ENCODE measurements at regions not wholly inside any gene's neighbourhood (a gene's known extent, or its start where the extent isn't known, plus 50 kb on each side); places are given as distances from the start of the nearest gene placed in this dataset.

GRCh38 chr11:92770419-92770818 lies 199.0 kb upstream of the MTNR1B start:
- no peak for TF ChIP-seq CTCF (IDR thresholded peaks at IDR 0.05; ENCODE audit: insufficient read depth, low read length, poor library complexity, severe bottlenecking)
- H3K27ac ChIP-seq (ENCODE audit: low read depth, low read length): no peak overlapping the region
- no peaks in the 10 kb centered on the region for H3K36me3 ChIP-seq (ENCODE audit: low read length)
- H3K4me2 ChIP-seq (ENCODE audit: low read depth, low read length, poor library complexity, severe bottlenecking): no peak overlapping the region
- no peaks in the 10 kb centered on the region for H3K27me3 ChIP-seq (ENCODE audit: low read length)
- H2AFZ ChIP-seq (ENCODE audit: low read depth, low read length, severe bottlenecking): no peak overlapping the region
- H3F3A ChIP-seq (ENCODE audit: insufficient read depth): no peaks in the 10 kb centered on the region
- H3K4me3 ChIP-seq (ENCODE audit: insufficient read depth, low read length, poor library complexity, severe bottlenecking): no peak overlapping the region
- no peaks in the 10 kb centered on the region for H3K9me3 ChIP-seq (ENCODE audit: insufficient read depth, low read length)
- H3K9me2 ChIP-seq (replicated peaks; ENCODE audit: insufficient read depth, low read length): no peaks in the 10 kb centered on the region
- no peaks in the 10 kb centered on the region for H4K20me1 ChIP-seq (ENCODE audit: low read depth, low read length)
- no peak overlapping the region for H3K9ac ChIP-seq (ENCODE audit: low read length)
- no peaks in the 10 kb centered on the region for H3K79me2 ChIP-seq (ENCODE audit: insufficient read depth, low read length)

- no peaks in the 10 kb centered on the region for H4K20me1 ChIP-seq (ENCODE audit: low read depth, low read length)
- no peaks in the 10 kb centered on the region for H3K27me3 ChIP-seq (ENCODE audit: low read length)
- H3K9me2 ChIP-seq (replicated peaks; ENCODE audit: insufficient read depth, low read length): no peaks in the 10 kb centered on the region
- no peak overlapping the region for H3K4me2 ChIP-seq (ENCODE audit: low read depth, low read length, poor library complexity, severe bottlenecking)
- no peaks in the 10 kb centered on the region for H3K79me2 ChIP-seq (ENCODE audit: insufficient read depth, low read length)
- no peaks in the 10 kb centered on the region for H3K9me3 ChIP-seq (ENCODE audit: insufficient read depth, low read length)
- no peak overlapping the region for H3K4me3 ChIP-seq (ENCODE audit: insufficient read depth, low read length, poor library complexity, severe bottlenecking)
- H2AFZ ChIP-seq (ENCODE audit: low read depth, low read length, severe bottlenecking): no peak overlapping the region
- no peaks in the 10 kb centered on the region for H3F3A ChIP-seq (ENCODE audit: insufficient read depth)
- H3K27ac ChIP-seq (ENCODE audit: low read depth, low read length): no peak overlapping the region
- no peak overlapping the region for H3K9ac ChIP-seq (ENCODE audit: low read length)
- no peak for TF ChIP-seq CTCF (IDR thresholded peaks at IDR 0.05; ENCODE audit: insufficient read depth, low read length, poor library complexity, severe bottlenecking)
- TF ChIP-seq EZH2phosphoT487 (conservative IDR thresholded peaks at IDR 0.05; ENCODE audit: low read length): no peak
- no peaks in the 10 kb centered on the region for H3K36me3 ChIP-seq (ENCODE audit: low read length)
Observed at GRCh38 chr11:92770981-92771380, 198.5 kb upstream of the MTNR1B start.

GRCh38 chr11:92771701-92772100 lies 197.8 kb upstream of the MTNR1B start:
- Histone ChIP-seq H3K9me2 (replicated peaks; ENCODE audit: insufficient read depth, low read length) (no peaks in the 10 kb centered on the region), H2AFZ (ENCODE audit: low read depth, low read length, severe bottlenecking) (no peak overlapping the region), H4K20me1 (ENCODE audit: low read depth, low read length) (no peaks in the 10 kb centered on the region), H3K4me3 (ENCODE audit: insufficient read depth, low read length, poor library complexity, severe bottlenecking) (no peak overlapping the region), H3K27ac (ENCODE audit: low read depth, low read length) (no peak overlapping the region), H3K36me3 (ENCODE audit: low read length) (no peaks in the 10 kb centered on the region), H3F3A (ENCODE audit: insufficient read depth) (no peaks in the 10 kb centered on the region), H3K9me3 (ENCODE audit: insufficient read depth, low read length) (no peaks in the 10 kb centered on the region), H3K27me3 (ENCODE audit: low read length) (no peaks in the 10 kb centered on the region), H3K4me2 (ENCODE audit: low read depth, low read length, poor library complexity, severe bottlenecking) (no peak overlapping the region), H3K9ac (ENCODE audit: low read length) (no peak overlapping the region), H3K79me2 (ENCODE audit: insufficient read depth, low read length) (no peaks in the 10 kb centered on the region)
- no peak for TF ChIP-seq EZH2phosphoT487 (conservative IDR thresholded peaks at IDR 0.05; ENCODE audit: low read length)
- TF ChIP-seq CTCF (IDR thresholded peaks at IDR 0.05; ENCODE audit: insufficient read depth, low read length, poor library complexity, severe bottlenecking): no peak

Data from SU-DHL-6 (cell line).